Osteocyte (in vitro differentiated cells): ENCODE measurements at regions not wholly inside any gene's neighbourhood (a gene's known extent, or its start where the extent isn't known, plus 50 kb on each side); places are given as distances from the start of the nearest gene placed in this dataset.

Experiments used
- DNase-seq: peaks from one replicate; pipeline ENCODE4 v3.0.0; 2021; ENCODE audit warnings: mixed read lengths; ENCODE audit not compliant: unreplicated experiment; ENCODE audit errors: extremely low spot score
- H3K27ac Mint-ChIP-seq: one replicate; pipeline ENCODE4 v1.8.0; 2021; ENCODE audit warnings: mild to moderate bottlenecking, mixed read lengths; ENCODE audit not compliant: unreplicated experiment
- H3K27me3 Mint-ChIP-seq: one replicate; pipeline ENCODE4 v1.8.0; 2021; ENCODE audit warnings: mixed read lengths; ENCODE audit not compliant: unreplicated experiment
- H3K36me3 Mint-ChIP-seq: one replicate; pipeline ENCODE4 v1.8.0; 2021; ENCODE audit warnings: mixed read lengths; ENCODE audit not compliant: unreplicated experiment
- H3K4me1 Mint-ChIP-seq: one replicate; pipeline ENCODE4 v1.8.0; 2021; ENCODE audit warnings: mixed read lengths; ENCODE audit not compliant: unreplicated experiment
- H3K4me3 Mint-ChIP-seq: one replicate; pipeline ENCODE4 v1.8.0; 2021; ENCODE audit warnings: mild to moderate bottlenecking, moderate library complexity, mixed read lengths; ENCODE audit not compliant: unreplicated experiment
- H3K9me3 Mint-ChIP-seq: one replicate; pipeline ENCODE4 v1.8.0; 2021; ENCODE audit warnings: mixed read lengths; ENCODE audit not compliant: unreplicated experiment
- CTCF ChIP-seq: fragments of 200-600 bp; sonication (generic); IDR thresholded peaks from 2 replicates; pipeline ENCODE4 v1.5.0; 2021; ENCODE audit warnings: antibody characterized with exemption, mild to moderate bottlenecking, moderate library complexity

- Mint-ChIP-seq H3K27me3 (no peaks in the 10 kb centered on the region), H3K9me3 (no peaks in the 10 kb centered on the region), H3K27ac (peak overlapping the region; percentile 96), H3K36me3 (no peaks in the 10 kb centered on the region), H3K4me3 (no peak overlapping the region), H3K4me1 (peaks cover 67% of the 10 kb centered on the region)
- DNase-seq, result no peak
- TF ChIP-seq CTCF, result no peak
Measured at GRCh38 chr1:234533034-234533891, 54.3 kb upstream of the TARBP1 start.

- no peak for TF ChIP-seq CTCF
- Mint-ChIP-seq H3K27me3 (no peaks in the 10 kb centered on the region), H3K9me3 (no peaks in the 10 kb centered on the region), H3K4me1 (peaks cover 74% of the 10 kb centered on the region), H3K4me3 (no peak overlapping the region), H3K27ac (peak overlapping the region; percentile 96), H3K36me3 (no peaks in the 10 kb centered on the region)
- no peak for DNase-seq
Measured at GRCh38 chr1:234532503-234532922, 53.5 kb upstream of the TARBP1 start.

- no peak overlapping the region for H3K4me3 Mint-ChIP-seq
- peak overlapping the region; percentile 80 for H3K27ac Mint-ChIP-seq
- TF ChIP-seq CTCF, result no peak
- no peaks in the 10 kb centered on the region for H3K27me3 Mint-ChIP-seq
- no peaks in the 10 kb centered on the region for H3K36me3 Mint-ChIP-seq
- H3K9me3 Mint-ChIP-seq, result no peaks in the 10 kb centered on the region
- DNase-seq, result no peak
- peaks cover 75% of the 10 kb centered on the region for H3K4me1 Mint-ChIP-seq
Measured at GRCh38 chr1:234531151-234531635, 52.2 kb upstream of the TARBP1 start.

GRCh38 chr1:234530672-234531071, 51.7 kb upstream of the TARBP1 start:
- no peak for DNase-seq
- Mint-ChIP-seq H3K27ac (no peak overlapping the region), H3K36me3 (no peaks in the 10 kb centered on the region), H3K27me3 (no peaks in the 10 kb centered on the region), H3K4me1 (peaks cover 70% of the 10 kb centered on the region), H3K9me3 (no peaks in the 10 kb centered on the region), H3K4me3 (no peak overlapping the region)
- no peak for TF ChIP-seq CTCF

GRCh38 chr1:234529950-234530237, 50.9 kb upstream of the TARBP1 start:
- DNase-seq, result no peak
- Mint-ChIP-seq H3K36me3 (no peaks in the 10 kb centered on the region), H3K27me3 (no peaks in the 10 kb centered on the region), H3K9me3 (no peaks in the 10 kb centered on the region), H3K4me3 (no peak overlapping the region), H3K4me1 (peaks cover 65% of the 10 kb centered on the region), H3K27ac (no peak overlapping the region)
- TF ChIP-seq CTCF, result no peak
